MM.1S (cell line): ENCODE measurements at regions not wholly inside any gene's neighbourhood (a gene's known extent, or its start where the extent isn't known, plus 50 kb on each side); places are given as distances from the start of the nearest gene placed in this dataset.

Experiments used
- CTCF ChIP-seq: fragments of 300-600 bp; sonication (generic); IDR thresholded peaks from 2 replicates; pipeline ENCODE4 v1.5.1; 2016; ENCODE audit warnings: antibody characterized with exemption, low read length, mixed read lengths
- EZH2 ChIP-seq: fragments of 300-600 bp; sonication (generic); optimal IDR thresholded peaks from 2 replicates; pipeline ENCODE3; 2017; ENCODE audit warnings: low read depth, mild to moderate bottlenecking, antibody characterized with exemption, low read length, mixed read lengths

- TF ChIP-seq CTCF = no peak
- TF ChIP-seq EZH2 = no peak
Measured at GRCh38 chr7:156209087-156209486, 396.8 kb upstream of the SHH start.
